ENCODE measurements at regions not wholly inside any gene's neighbourhood (a gene's known extent, or its start where the extent isn't known, plus 50 kb on each side); places are given as distances from the start of the nearest gene placed in this dataset.

DNA sequence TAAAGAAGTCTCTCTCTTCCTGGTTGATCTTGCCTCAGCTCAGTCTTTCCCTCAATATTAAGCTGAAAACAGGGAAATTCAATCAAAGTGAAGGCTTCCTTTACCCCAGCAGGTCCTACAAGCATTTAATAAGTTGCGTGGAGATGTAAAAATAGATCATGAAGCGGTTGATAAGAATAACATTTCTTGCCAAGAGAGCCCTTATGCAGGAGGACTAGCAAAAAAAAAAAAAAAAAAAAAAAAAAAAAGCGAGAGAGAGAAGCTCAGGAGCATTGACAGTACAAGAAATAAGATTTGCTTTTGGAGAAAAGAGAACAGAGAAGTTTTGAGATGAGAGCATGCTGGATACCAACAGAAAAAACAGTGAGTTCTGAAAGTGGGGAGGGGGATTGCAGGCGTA, 112.2 kb upstream of the CLMP start:
- Histone ChIP-seq H3K4me1 (ENCODE audit: insufficient read depth, low read length) (no peaks in the 10 kb centered on the region), H2AFZ (ENCODE audit: low read depth, low read length) (no peak overlapping the region), H3K27me3 (ENCODE audit: insufficient read depth, low read length) (peaks cover 24% of the 10 kb centered on the region), H3K4me3 (ENCODE audit: low read length) (no peak overlapping the region), H3K9me3 (ENCODE audit: low read length) (no peaks in the 10 kb centered on the region), H3K36me3 (ENCODE audit: insufficient read depth, low read length) (no peaks in the 10 kb centered on the region)

- Histone ChIP-seq H3K4me1 (ENCODE audit: insufficient read depth, low read length) (peaks cover 2% of the 10 kb centered on the region), H3K36me3 (ENCODE audit: insufficient read depth, low read length) (no peaks in the 10 kb centered on the region), H3K27me3 (ENCODE audit: insufficient read depth, low read length) (peaks cover 26% of the 10 kb centered on the region), H2AFZ (ENCODE audit: low read depth, low read length) (no peak overlapping the region), H3K4me3 (ENCODE audit: low read length) (no peak overlapping the region), H3K9me3 (ENCODE audit: low read length) (no peaks in the 10 kb centered on the region)
Measured at GRCh38 chr11:123306531-123306930, 111.5 kb upstream of the CLMP start.

DNA sequence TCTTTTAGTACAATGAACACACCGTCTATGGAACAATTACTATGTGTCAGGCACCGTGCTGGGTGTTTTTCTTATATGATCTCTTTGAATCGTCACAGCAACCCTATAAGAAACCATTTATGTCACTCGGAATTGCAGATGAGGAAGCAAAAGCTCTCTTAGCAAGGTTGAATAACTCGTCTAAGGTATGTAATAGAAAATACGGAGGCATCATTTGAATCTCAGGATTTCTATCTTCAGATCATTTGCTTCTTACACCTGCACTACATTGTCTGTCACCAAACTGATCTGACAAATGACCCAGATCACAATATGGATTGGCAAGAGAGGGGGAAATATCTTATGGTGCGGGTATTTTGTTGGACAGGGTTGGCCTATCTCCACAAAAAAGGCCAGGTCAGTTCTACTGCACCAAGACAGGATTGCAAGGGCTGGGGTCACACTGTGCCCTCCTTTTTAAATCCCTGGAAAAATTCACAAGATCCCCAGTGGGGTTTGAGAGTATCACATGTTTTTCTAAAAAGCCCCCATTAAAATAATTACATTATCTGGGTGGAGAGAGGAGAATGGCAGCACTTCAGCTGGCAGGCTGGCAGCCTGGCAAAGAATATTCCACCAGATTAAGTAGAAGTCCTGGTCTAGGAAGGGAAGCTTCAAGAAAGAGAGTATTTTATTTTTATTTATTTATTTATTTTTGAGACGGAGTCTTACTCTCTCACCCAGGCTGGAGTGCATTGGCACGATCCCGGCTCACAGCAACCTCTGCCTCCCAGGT, 110.7 kb upstream of the CLMP start:
- H3K9me3 ChIP-seq (ENCODE audit: low read length), result no peaks in the 10 kb centered on the region
- no peak overlapping the region for H3K4me3 ChIP-seq (ENCODE audit: low read length)
- no peak overlapping the region for H2AFZ ChIP-seq (ENCODE audit: low read depth, low read length)
- H3K36me3 ChIP-seq (ENCODE audit: insufficient read depth, low read length), result no peaks in the 10 kb centered on the region
- H3K4me1 ChIP-seq (ENCODE audit: insufficient read depth, low read length), result peaks cover 2% of the 10 kb centered on the region
- H3K27me3 ChIP-seq (ENCODE audit: insufficient read depth, low read length), result peaks cover 33% of the 10 kb centered on the region

- Histone ChIP-seq H2AFZ (ENCODE audit: low read depth, low read length) (no peak overlapping the region), H3K36me3 (ENCODE audit: insufficient read depth, low read length) (no peaks in the 10 kb centered on the region), H3K27me3 (ENCODE audit: insufficient read depth, low read length) (peaks cover 39% of the 10 kb centered on the region), H3K4me3 (ENCODE audit: low read length) (no peak overlapping the region), H3K9me3 (ENCODE audit: low read length) (no peaks in the 10 kb centered on the region), H3K4me1 (ENCODE audit: insufficient read depth, low read length) (peaks cover 2% of the 10 kb centered on the region)
Measured at GRCh38 chr11:123304828-123305466, 109.9 kb upstream of the CLMP start.

GRCh38 chr11:123303924-123304323, 108.9 kb upstream of the CLMP start:
- Histone ChIP-seq H3K9me3 (ENCODE audit: low read length) (no peaks in the 10 kb centered on the region), H2AFZ (ENCODE audit: low read depth, low read length) (no peak overlapping the region), H3K4me3 (ENCODE audit: low read length) (no peak overlapping the region), H3K4me1 (ENCODE audit: insufficient read depth, low read length) (peaks cover 2% of the 10 kb centered on the region), H3K36me3 (ENCODE audit: insufficient read depth, low read length) (no peaks in the 10 kb centered on the region), H3K27me3 (ENCODE audit: insufficient read depth, low read length) (peaks cover 46% of the 10 kb centered on the region)

- Histone ChIP-seq H3K36me3 (ENCODE audit: insufficient read depth, low read length) (no peaks in the 10 kb centered on the region), H3K4me3 (ENCODE audit: low read length) (no peak overlapping the region), H3K27me3 (ENCODE audit: insufficient read depth, low read length) (peaks cover 46% of the 10 kb centered on the region)
Measured at GRCh38 chr11:123302751-123303195, 107.7 kb upstream of the CLMP start.

GRCh38 chr11:123301696-123302400, 106.8 kb upstream of the CLMP start:
- Histone ChIP-seq H3K36me3 (ENCODE audit: insufficient read depth, low read length) (no peaks in the 10 kb centered on the region), H3K4me1 (ENCODE audit: insufficient read depth, low read length) (peaks cover 2% of the 10 kb centered on the region), H3K4me3 (ENCODE audit: low read length) (peak overlapping the region; percentile 34), H3K9me3 (ENCODE audit: low read length) (no peaks in the 10 kb centered on the region), H3K27me3 (ENCODE audit: insufficient read depth, low read length) (peaks cover 49% of the 10 kb centered on the region), H2AFZ (ENCODE audit: low read depth, low read length) (peak overlapping the region; percentile 69)

More at GRCh38 chr11:123302751-123303195, 107.7 kb upstream of the CLMP start:
- Histone ChIP-seq H3K9me3 (ENCODE audit: low read length) (no peaks in the 10 kb centered on the region), H3K4me1 (ENCODE audit: insufficient read depth, low read length) (peaks cover 2% of the 10 kb centered on the region), H2AFZ (ENCODE audit: low read depth, low read length) (no peak overlapping the region)

DNA sequence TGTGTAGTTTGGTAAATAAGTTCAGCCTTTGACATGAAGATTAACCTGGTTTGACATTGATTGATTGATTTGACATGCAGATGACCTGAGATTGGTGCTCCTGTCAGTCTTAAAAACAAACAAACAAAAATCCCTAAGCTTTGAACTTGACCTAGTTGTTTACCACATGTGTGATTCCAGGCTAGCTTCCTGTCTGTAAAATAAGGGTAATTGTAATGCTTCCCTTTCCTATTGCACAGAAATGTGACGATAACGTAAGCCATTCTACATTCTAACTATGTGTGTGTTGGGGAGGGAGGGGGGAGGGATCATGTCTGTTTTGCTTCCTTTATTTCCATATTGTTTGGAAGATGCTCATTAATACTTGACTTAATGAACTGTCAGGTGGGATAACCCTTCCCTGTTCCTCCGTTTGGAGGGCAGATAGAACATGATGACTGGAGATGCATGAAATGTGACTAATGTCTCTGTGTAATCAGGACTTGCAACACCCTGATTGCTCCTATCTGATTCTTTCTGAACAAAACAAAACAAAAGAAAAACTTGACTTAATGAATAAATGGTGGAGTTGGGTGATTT, 106.1 kb upstream of the CLMP start:
- Histone ChIP-seq H2AFZ (ENCODE audit: low read depth, low read length) (no peak overlapping the region), H3K36me3 (ENCODE audit: insufficient read depth, low read length) (no peaks in the 10 kb centered on the region), H3K27me3 (ENCODE audit: insufficient read depth, low read length) (peaks cover 49% of the 10 kb centered on the region), H3K4me3 (ENCODE audit: low read length) (no peak overlapping the region), H3K4me1 (ENCODE audit: insufficient read depth, low read length) (peaks cover 2% of the 10 kb centered on the region), H3K9me3 (ENCODE audit: low read length) (no peaks in the 10 kb centered on the region)

- H3K27me3 ChIP-seq (ENCODE audit: insufficient read depth, low read length), result peaks cover 45% of the 10 kb centered on the region
- no peak overlapping the region for H3K4me3 ChIP-seq (ENCODE audit: low read length)
- H3K9me3 ChIP-seq (ENCODE audit: low read length), result no peaks in the 10 kb centered on the region
- peaks cover 2% of the 10 kb centered on the region for H3K4me1 ChIP-seq (ENCODE audit: insufficient read depth, low read length)
- H2AFZ ChIP-seq (ENCODE audit: low read depth, low read length), result no peak overlapping the region
- no peaks in the 10 kb centered on the region for H3K36me3 ChIP-seq (ENCODE audit: insufficient read depth, low read length)
Measured at GRCh38 chr11:123299721-123300120, 104.7 kb upstream of the CLMP start.

DNA sequence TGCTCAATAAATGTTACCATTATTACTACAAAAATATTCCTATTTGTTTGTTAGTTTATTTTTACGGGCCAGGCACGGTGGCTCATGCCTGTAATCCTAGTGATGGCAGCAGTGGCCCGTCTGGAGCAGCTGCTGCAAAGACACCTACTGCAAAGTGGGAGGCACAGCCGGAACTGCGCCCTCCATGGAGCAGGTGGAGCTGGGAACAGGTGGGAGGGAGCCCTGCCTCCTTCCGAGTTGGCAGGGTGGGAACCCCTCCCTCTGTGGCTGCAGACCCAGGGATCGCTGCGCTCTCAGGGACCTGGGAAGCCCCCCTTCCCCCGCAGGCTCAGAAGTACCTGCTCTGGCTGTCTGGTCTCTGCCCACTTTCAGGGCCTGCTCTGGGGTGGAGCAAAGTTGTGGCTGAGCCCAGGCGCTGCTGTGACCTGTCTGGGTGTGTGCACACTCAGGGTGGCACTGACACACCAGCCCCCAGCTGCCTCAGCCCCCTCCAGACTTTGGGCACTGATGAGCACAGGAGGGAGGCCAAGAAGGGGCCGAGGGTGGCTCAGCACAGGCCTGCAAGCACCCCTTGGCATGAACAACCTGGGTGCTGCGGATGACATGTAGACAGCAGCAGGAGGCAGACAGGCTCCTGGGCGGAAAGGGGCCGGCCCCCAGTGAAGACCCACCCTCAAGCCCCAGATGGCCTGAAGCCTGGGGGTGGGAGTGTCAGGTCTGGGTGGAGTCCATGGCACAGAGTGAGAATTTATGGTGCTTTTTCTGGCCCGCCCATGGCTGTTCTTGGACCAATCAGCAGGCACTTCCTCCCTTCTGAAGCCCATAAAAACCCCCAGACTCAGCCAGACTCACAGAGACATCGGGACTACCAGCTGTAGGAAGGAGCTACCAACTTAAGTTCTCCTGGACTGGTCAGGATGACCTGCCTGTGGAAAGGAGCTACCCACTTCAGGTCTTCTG, 103.7 kb upstream of the CLMP start:
- no peaks in the 10 kb centered on the region for H3K36me3 ChIP-seq (ENCODE audit: insufficient read depth, low read length)
- H3K4me1 ChIP-seq (ENCODE audit: insufficient read depth, low read length), result peaks cover 2% of the 10 kb centered on the region
- H3K9me3 ChIP-seq (ENCODE audit: low read length), result no peaks in the 10 kb centered on the region
- no peak overlapping the region for H2AFZ ChIP-seq (ENCODE audit: low read depth, low read length)
- H3K4me3 ChIP-seq (ENCODE audit: low read length), result no peak overlapping the region
- H3K27me3 ChIP-seq (ENCODE audit: insufficient read depth, low read length), result peaks cover 40% of the 10 kb centered on the region

- Histone ChIP-seq H3K36me3 (ENCODE audit: insufficient read depth, low read length) (no peaks in the 10 kb centered on the region), H3K9me3 (ENCODE audit: low read length) (no peaks in the 10 kb centered on the region), H3K4me1 (ENCODE audit: insufficient read depth, low read length) (no peaks in the 10 kb centered on the region), H3K27me3 (ENCODE audit: insufficient read depth, low read length) (peaks cover 7% of the 10 kb centered on the region), H2AFZ (ENCODE audit: low read depth, low read length) (no peak overlapping the region), H3K4me3 (ENCODE audit: low read length) (no peak overlapping the region)
Measured at GRCh38 chr11:123292647-123293046, 97.6 kb upstream of the CLMP start.

GRCh38 chr11:123291201-123291869, 96.3 kb upstream of the CLMP start:
- peaks cover 10% of the 10 kb centered on the region for H3K27me3 ChIP-seq (ENCODE audit: insufficient read depth, low read length)
- H3K4me1 ChIP-seq (ENCODE audit: insufficient read depth, low read length), result no peaks in the 10 kb centered on the region
- H3K4me3 ChIP-seq (ENCODE audit: low read length), result no peak overlapping the region
- H3K36me3 ChIP-seq (ENCODE audit: insufficient read depth, low read length), result no peaks in the 10 kb centered on the region
- H3K9me3 ChIP-seq (ENCODE audit: low read length), result no peaks in the 10 kb centered on the region
- no peak overlapping the region for H2AFZ ChIP-seq (ENCODE audit: low read depth, low read length)

Measured in neuron (in vitro differentiated cells).